Stimulated activated CD8-positive, alpha-beta memory T cell treated with anti-CD3 and anti-CD28 coated beads, Interleukin-12 subunit alpha, Interleukin-12 subunit beta, amount 100 ng/mL, for 24 hours (primary cell): ENCODE measurements at regions not wholly inside any gene's neighbourhood (a gene's known extent, or its start where the extent isn't known, plus 50 kb on each side); places are given as distances from the start of the nearest gene placed in this dataset.
A peak's percentile ranks its signal among the peaks of the same experiment; 100 is the strongest.

ENCODE experiments used
- DNase-seq: peaks from one replicate; pipeline ENCODE4 v3.0.0-alpha.2; 2020; ENCODE audit errors: extremely low read depth

- peak; percentile 42 for DNase-seq
These were observed 53.7 kb upstream of the KDM4C start for GRCh38 chr9:6703898-6704639.

- DNase-seq: no peak
These were observed 55.1 kb upstream of the KDM4C start for GRCh38 chr9:6702707-6703106.

GRCh38 chr9:6696178-6696577, 50.6 kb upstream of the GLDC start:
- DNase-seq: no peak

GRCh38 chr9:6695121-6695814, 49.7 kb upstream of the GLDC start:
- no peak for DNase-seq
